Endothelial cell of umbilical vein (primary cell): ENCODE measurements at regions not wholly inside any gene's neighbourhood (a gene's known extent, or its start where the extent isn't known, plus 50 kb on each side); places are given as distances from the start of the nearest gene placed in this dataset.

Source experiments
- BruUV-seq: library from RNA; stranded (reverse); fragments of 400-500 nt; replicated peaks from 2 replicates; lab custom pipeline; 2021; lab: Mats Ljungman, UMichigan
- CTCF ChIA-PET: fragments of 300-600, 350-600 bp; sonication (Branson Sonifier 250); formaldehyde crosslinking; loops from one replicate; lab custom pipeline; 2021; ENCODE audit warnings: antibody characterized with exemption, inconsistent platforms; lab: Charles Lee
- POLR2A ChIA-PET: fragments of 300-600, 350-600 bp; sonication (Branson Sonifier 250); formaldehyde crosslinking; loops from one replicate; lab custom pipeline; 2021; ENCODE audit warnings: antibody characterized with exemption, inconsistent platforms; lab: Charles Lee
- DNase-seq: peaks from one replicate; pipeline ENCODE4 v3.0.0-alpha.2; 2011; ENCODE audit warnings: low read depth, low spot score
- FAIRE-seq: peaks from 2 replicates; lab custom pipeline; 2011; peaks lifted over from hg19 to GRCh38; lab: Jason Lieb, UNC
- H2AFZ ChIP-seq: 2 replicates; pipeline ENCODE4 v1.6.0; 2012; ENCODE audit warnings: low read depth, low read length, control low read depth, inconsistent platforms
- H3K27ac ChIP-seq: 2 replicates; pipeline ENCODE4 v1.5.1; 2011; ENCODE audit warnings: low read depth, mild to moderate bottlenecking, control low read depth, low read length, moderate library complexity; ENCODE audit not compliant: insufficient read depth
- H3K27me3 ChIP-seq, 2 experiments: 2 replicates each; pipeline versions ENCODE4 v1.6.0 to v1.6.1; 2011; ENCODE audit warnings: low read length in 2 of 2, mixed read lengths in 1 of 2; ENCODE audit not compliant: control insufficient read depth in 2 of 2, insufficient read depth in 2 of 2
- H3K36me3 ChIP-seq, 2 experiments: 2 replicates in 1 of 2; 3 replicates in 1 of 2; pipeline ENCODE4 v1.5.1; 2011; ENCODE audit warnings: low read length in 2 of 2, mild to moderate bottlenecking in 1 of 2, moderate library complexity in 1 of 2; ENCODE audit not compliant: control insufficient read depth in 2 of 2, insufficient read depth in 2 of 2; ENCODE audit errors: extremely low read depth in 1 of 2
- H3K4me1 ChIP-seq: 3 replicates; pipeline ENCODE4 v1.5.1; 2011; ENCODE audit warnings: mild to moderate bottlenecking, low read length; ENCODE audit not compliant: control insufficient read depth, insufficient read depth; ENCODE audit errors: extremely low read depth
- H3K4me2 ChIP-seq: 2 replicates; pipeline ENCODE4 v1.6.1; 2011; ENCODE audit warnings: low read length, control low read depth, mixed read lengths; ENCODE audit not compliant: insufficient read depth
- H3K4me3 ChIP-seq, 3 experiments: fragments of 200-600 bp in 1 of 3; sonication (generic), shearing (Covaris generic) in 1 of 3; replicated peaks in 1 of 3; 2 replicates each; pipeline ENCODE4 v1.5.1; 2011 to 2016; ENCODE audit warnings: control low read depth in 3 of 3, low read length in 3 of 3, mild to moderate bottlenecking in 2 of 3, inconsistent platforms in 1 of 3, low read depth in 1 of 3, moderate library complexity in 1 of 3; ENCODE audit not compliant: insufficient read depth in 1 of 3
- H3K79me2 ChIP-seq: 2 replicates; pipeline ENCODE4 v1.6.0; 2012; ENCODE audit warnings: low read length, inconsistent platforms; ENCODE audit not compliant: control insufficient read depth, insufficient read depth
- H3K9ac ChIP-seq: replicated peaks from 2 replicates; pipeline ENCODE3; 2011; ENCODE audit warnings: low read length, control low read depth; ENCODE audit not compliant: insufficient read depth; ENCODE audit errors: extremely low read depth
- H3K9me1 ChIP-seq: replicated peaks from 3 replicates; pipeline ENCODE4 v1.6.0; 2011; ENCODE audit warnings: mild to moderate bottlenecking, low read length; ENCODE audit not compliant: control insufficient read depth, insufficient read depth; ENCODE audit errors: extremely low read depth
- H3K9me3 ChIP-seq: replicated peaks from 2 replicates; pipeline ENCODE4 v1.5.1; 2012; ENCODE audit warnings: low read length, inconsistent platforms; ENCODE audit not compliant: control insufficient read depth, insufficient read depth
- H4K20me1 ChIP-seq: replicated peaks from 2 replicates; pipeline ENCODE3; 2011; ENCODE audit warnings: mild to moderate bottlenecking, low read length; ENCODE audit not compliant: control insufficient read depth, insufficient read depth; ENCODE audit errors: extremely low read depth
- CTCF ChIP-seq, 2 donors: IDR thresholded peaks; 1 replicate in 1 of 2; 2 replicates in 1 of 2; pipeline ENCODE4 v1.5.1; 2011; ENCODE audit warnings: low read length in 2 of 2, mild to moderate bottlenecking in 2 of 2, moderate library complexity in 2 of 2, control low read depth in 1 of 2, inconsistent platforms in 1 of 2, low read depth in 1 of 2; ENCODE audit not compliant: insufficient read depth in 1 of 2; ENCODE audit errors: extremely low read depth in 1 of 2
- EZH2 ChIP-seq: IDR thresholded peaks from 2 replicates; pipeline ENCODE4 v1.6.1; 2012; ENCODE audit warnings: borderline replicate concordance, low read depth, mild to moderate bottlenecking, moderate library complexity, low read length, inconsistent platforms; ENCODE audit not compliant: severe bottlenecking
- FOS ChIP-seq: IDR thresholded peaks from 2 replicates; pipeline ENCODE4 v1.6.1; 2011; ENCODE audit warnings: mild to moderate bottlenecking, low read length, moderate library complexity, borderline replicate concordance; ENCODE audit not compliant: insufficient read depth
- GATA2 ChIP-seq: IDR thresholded peaks from 2 replicates; pipeline ENCODE4 v1.7.0; 2011; ENCODE audit warnings: low read depth, mild to moderate bottlenecking, moderate library complexity, mixed read lengths, low read length; ENCODE audit not compliant: insufficient read length, insufficient read depth
- JUN ChIP-seq: IDR thresholded peaks from 2 replicates; pipeline ENCODE4 v1.6.1; 2011; ENCODE audit warnings: borderline replicate concordance, low read depth; ENCODE audit not compliant: insufficient read length, insufficient read depth
- MAX ChIP-seq: IDR thresholded peaks from 2 replicates; pipeline ENCODE4 v1.6.1; 2011; ENCODE audit not compliant: insufficient read depth, insufficient read length
- MYC ChIP-seq: IDR thresholded peaks from one replicate; pipeline ENCODE4 v1.6.1; 2011; ENCODE audit warnings: mild to moderate bottlenecking, low read depth, low read length
- POLR2A ChIP-seq: IDR thresholded peaks from 2 replicates; pipeline ENCODE4 v1.6.1; 2012; ENCODE audit warnings: low read depth, mild to moderate bottlenecking, control low read depth, low read length
- POLR2AphosphoS5 ChIP-seq: IDR thresholded peaks from 2 replicates; pipeline ENCODE4 v1.6.1; 2012; ENCODE audit warnings: low read depth, mild to moderate bottlenecking, control low read depth, low read length, moderate library complexity; ENCODE audit not compliant: insufficient read depth
- dilution Hi-C: fragments of 300-500 bp; cut with MboI; formaldehyde crosslinking; loops from one replicate; pipeline ENCODE4 v1.15.0; 2019; ENCODE audit warnings: low sequenced_read_pairs; ENCODE audit not compliant: extremely low pct_ligation_motif_present
- intact Hi-C: fragments of 100-400 bp; cut with micrococcal nuclease; formaldehyde crosslinking; loops from one replicate; pipeline ENCODE4 v1.10.0; 2022

GRCh38 chr4:159723341-159724048 is 620.6 kb downstream of the RAPGEF2 start:
- dilution Hi-C loops, result no loop called here
- BruUV-seq, result no TSS peak
- Histone ChIP-seq H3K4me3 (no peak overlapping the region), H3K27me3 (no peaks in the 10 kb centered on the region), H4K20me1 (no peaks in the 10 kb centered on the region), H3K36me3 (no peaks in the 10 kb centered on the region), H3K9me1 (no peaks in the 10 kb centered on the region), H2AFZ (no peak overlapping the region), H3K4me2 (no peak overlapping the region), H3K4me1 (no peaks in the 10 kb centered on the region), H3K79me2 (no peaks in the 10 kb centered on the region), H3K9me3 (no peaks in the 10 kb centered on the region), H3K9ac (no peak overlapping the region), H3K27ac (no peak overlapping the region)
- ChIA-PET POLR2A (no interaction called here), CTCF (interaction anchor here (1.4 kb wide), 1 partner anchor 41 kb away, joined by 3 read pairs; no protein-coding TSS in a partner anchor)
- DNase-seq (no peak), FAIRE-seq (no peak)
- intact Hi-C loops, result no loop called here
- TF ChIP-seq EZH2, result no peak
- TF ChIP-seq CTCF (IDR thresholded peaks at IDR 0.05; ENCODE audit: extremely low read depth in 1 of 2, insufficient read depth in 1 of 2, low read depth in 1 of 2, low read length in 2 of 2), result no peak
- TF ChIP-seq MAX, result no peak
- no peak for TF ChIP-seq JUN
- no peak for TF ChIP-seq POLR2A
- TF ChIP-seq POLR2AphosphoS5, result no peak
- no peak for TF ChIP-seq GATA2
- no peak for TF ChIP-seq FOS
- no peak for TF ChIP-seq MYC
